GM21723 (cell line): ENCODE measurements at regions not wholly inside any gene's neighbourhood (a gene's known extent, or its start where the extent isn't known, plus 50 kb on each side); places are given as distances from the start of the nearest gene placed in this dataset.
"Not testable (repeated sequence)": the region's sequence is repeated elsewhere in the genome, so short reads cannot be mapped to it uniquely, and the experiment has no call there.

Source experiments
- ATAC-seq: cut with Tn5 transposase; IDR thresholded peaks from one replicate; pipeline ENCODE4 v1.9.1; 2021; ENCODE audit warnings: mild to moderate bottlenecking, moderate library complexity; ENCODE audit not compliant: unreplicated experiment

DNA sequence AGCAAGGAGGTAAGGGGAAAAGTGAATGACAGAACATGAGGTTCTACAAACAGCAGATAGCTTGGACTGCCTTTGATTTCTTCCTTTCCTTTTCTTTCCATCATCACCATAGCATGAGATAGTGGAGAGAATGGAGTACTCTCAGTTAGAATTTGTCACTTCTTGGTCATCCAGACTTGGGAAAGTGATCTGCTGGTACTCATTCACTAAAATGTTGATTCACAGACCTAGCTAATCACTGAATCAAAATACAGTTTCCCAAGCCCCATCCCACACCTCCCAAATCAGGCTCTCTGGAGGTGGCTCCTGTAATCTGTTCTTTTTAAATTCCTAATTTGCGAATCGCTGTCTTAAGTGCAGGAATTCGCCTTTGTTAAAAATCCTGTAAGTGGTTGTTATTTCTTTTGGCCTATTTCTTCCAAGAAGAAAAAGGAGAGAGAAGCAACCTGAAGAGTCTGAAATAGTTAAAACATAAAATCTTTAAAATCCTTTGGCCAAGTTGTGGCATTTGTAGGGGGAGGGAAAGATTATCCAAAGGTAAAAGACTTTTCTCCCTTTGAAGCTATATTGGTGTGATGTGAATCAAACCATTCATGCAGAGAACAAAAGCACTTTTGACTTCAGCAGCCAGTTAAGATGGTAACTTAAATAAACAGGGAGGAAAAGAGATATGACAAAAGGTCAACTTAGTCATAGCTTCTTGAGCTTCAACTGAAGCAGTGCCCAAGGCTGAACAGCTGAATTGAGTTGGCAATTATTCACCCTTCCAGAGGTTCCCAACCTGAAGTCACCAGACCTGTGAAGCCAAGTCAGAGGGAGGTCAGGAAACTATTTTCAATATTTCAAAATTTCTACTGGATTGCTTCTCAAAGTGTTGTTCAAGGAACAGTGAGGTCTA lies 255.1 kb upstream of the KRR1 start:
- ATAC-seq = no peak

DNA sequence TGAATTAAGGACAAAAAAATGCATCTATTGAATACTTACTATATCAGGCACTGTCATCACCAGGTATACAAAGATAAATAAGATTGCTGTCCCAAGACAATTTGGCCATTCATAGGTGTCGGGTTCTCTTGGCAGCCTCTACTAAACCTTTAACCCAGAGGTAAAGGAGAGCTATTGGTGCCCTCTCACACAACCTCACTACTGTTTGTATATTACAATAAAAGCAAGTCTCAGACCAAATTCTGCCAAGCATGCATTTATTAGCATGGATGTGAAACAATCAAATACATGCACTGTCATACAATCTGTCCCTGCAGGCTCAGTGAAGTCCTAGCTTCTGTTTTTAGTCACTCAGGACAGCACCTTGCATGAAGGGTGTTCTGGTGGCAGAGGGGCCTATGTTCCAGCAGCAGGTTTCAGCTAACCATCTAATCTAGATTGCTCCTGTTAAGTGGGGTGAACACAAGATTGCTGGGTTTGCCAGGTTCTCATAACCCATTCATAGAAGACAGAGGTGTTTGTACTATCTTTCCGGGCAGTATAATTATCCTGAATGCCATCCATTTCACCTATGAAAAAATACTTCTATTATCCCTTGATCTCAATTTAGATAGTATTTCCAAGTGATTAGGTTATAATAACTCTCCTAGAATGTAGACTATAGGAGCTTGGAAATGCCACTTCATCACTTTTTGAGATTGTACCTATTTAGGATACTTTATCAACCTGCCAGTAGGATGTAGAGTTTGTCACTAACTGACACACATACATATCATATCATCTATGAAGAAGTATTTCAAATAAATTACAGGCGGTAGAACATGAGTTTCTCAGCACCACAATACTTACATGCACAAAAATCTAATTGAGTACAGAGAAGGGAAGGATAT lies 254.0 kb upstream of the KRR1 start:
- ATAC-seq = no peak

DNA sequence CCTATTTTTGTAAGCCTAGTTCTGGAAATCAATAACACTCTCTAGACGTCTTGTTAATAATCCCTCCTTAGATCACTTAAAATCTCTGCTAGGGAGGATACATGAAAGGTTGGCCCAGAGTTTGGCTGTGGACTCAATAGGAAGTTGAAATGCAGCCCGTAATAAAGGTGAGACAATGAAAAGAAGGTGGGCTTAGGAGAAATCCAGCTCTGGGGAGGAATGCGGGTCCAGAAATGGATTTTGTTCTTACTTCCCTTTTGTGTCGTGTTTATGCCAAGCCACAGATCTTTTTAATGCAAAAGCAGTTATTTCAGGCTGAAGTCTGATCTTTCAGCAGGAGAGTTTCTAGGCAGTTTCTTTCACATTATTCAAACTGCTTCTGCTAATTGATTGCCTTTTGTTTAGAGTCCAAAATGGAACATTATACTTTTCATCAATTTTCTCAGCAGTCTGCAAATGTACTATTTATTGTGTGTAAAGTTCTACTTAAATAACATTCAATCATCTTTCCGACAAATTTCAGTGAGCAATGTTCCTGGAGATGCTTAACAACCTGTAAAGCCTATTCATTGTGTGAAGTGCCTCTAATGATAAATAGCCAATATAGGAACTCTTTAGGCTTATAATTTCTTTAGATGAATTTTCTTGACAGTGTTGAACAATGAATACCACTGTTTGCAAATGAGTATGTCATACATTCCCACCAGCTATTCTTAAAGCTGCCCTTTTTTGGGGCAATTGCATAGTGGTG lies 252.9 kb upstream of the KRR1 start:
- ATAC-seq = no peak

DNA sequence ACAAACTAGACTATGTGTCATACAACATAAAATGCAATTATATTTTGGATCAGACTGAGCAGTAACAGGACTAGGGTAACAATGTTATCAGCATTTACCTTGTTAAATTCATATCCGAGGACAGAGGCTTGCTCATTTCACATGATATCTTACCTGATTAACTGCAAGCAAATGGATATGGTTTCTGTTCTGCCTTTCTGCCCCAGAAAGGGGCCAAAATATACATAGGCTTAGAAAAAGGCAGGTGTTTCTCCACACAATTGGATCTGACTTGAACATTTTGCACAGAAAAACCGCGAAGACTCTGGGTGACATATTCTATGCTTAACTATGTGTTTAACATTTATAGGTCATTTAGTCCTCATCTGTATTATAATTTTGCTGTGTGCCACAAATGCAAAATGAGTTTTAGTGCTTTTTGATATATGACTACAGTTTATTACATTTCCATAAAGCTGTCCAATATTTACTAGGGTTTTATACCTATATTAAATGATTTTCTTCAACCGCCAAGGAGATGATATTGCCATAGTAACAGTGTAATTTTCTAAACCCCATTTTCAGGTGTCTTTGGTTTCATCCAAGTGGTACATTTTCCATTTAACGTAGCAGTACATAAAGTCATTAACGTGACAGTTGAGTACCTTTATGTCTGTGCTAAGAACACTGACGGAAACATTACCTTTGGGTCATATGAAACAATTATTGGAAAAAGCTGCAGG lies 249.3 kb upstream of the KRR1 start:
- ATAC-seq = no peak

DNA sequence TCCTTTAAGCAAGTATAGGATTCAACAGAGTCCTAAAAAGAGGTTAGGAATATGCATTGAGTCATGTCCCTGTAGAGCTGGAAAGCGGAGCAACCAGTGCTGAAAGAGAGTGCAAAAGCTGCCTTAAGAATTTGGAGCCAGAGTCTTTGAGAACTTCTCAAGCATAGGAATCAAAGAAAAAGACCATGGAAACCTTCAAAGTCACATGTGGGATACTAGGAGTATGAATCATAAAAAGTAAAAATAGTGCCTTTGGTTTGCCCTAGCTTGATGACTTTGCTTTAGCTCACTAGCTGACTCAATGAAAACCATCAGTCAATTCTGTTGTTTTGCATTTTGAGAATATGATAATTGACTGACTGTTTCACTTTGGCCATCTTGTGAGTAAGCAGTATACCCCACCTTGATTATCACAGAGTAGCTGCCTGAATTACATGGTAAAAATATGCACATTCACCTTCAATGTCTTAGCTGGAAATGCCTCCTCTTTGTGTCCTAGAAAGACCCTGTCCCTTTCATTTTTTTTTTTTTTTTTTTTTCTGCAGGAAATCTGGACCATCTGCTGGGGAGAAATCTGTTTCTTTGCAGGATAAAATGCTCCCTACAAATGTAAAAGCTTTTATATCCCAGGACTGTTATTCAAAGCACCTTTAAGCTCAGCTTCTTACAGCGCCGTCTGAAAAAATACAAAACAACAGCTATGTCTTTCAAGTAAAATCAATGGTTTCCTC lies 248.6 kb upstream of the KRR1 start:
- no peak for ATAC-seq

DNA sequence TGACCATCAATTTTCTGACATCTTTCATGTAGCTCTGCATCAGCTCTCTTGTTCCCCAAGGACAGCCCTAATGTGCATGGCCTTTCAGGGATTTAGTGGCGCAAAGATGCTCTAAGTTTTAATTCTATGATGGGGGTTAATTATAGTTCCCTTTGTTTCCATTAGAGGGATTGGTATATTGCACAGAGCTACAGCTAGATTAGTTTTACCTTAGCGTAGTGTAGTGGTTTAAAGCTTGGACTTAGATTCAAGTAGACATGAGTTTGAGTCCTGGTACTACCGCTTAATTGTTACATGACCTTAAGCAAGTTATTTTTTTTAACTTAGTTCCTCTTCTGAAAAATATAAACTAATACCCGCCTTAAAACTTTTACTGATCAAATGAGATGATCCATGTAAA lies 247.8 kb upstream of the KRR1 start:
- ATAC-seq = no peak

DNA sequence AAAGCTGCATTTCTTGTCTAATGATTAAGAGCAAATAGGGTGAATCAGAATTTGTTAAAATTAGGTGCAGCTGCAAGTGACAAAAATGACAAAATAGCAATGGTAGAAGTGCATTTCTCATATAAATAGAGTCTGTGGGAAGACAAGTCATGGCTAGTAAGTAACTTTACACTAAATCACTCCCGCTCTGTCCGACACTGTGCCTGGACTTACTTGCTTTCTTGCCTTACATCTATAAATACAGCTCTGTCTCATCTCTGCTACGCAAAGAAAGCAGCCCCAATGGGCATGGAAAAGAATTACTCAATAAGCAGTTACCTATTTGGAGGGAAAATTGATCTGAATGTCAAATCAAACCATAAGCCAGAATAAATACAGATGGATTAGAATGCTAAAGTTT lies 245.4 kb upstream of the KRR1 start:
- no peak for ATAC-seq

DNA sequence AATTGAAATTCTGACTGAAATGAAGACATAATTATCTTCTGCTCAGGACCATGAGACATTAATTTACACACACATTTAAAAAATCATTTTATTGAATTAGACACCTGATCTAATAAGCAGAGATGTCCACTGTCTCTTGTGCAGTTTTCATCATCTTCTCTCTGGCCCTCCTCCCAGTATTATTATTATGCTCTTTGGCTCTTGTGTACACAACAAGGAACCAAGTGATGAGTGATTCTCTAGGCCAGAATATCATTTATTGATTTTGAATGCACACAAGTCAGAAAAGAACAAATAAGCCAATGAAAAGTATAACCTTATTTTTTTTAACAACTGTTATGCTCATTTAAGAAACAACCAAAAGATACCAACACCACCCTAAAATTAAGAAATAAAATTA lies 244.7 kb upstream of the KRR1 start:
- no peak for ATAC-seq

DNA sequence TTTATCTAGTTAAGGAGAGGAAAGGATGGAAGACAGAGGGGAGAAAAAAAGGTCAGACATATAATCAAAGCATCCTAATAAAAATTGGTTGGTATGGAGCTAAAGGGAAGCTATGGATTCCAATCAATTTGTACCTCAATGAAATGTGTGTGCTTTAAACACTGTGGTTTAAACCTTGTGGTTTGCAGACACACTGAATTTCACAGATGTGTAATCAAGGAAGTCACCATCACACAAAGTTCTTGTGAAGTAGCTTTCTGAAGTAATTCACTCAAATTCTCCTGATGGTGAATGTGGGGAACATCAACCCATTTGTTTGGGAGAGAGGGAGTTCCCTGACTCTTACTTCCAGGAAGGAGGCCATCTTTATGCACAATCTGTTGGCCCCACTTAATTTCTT lies 243.3 kb upstream of the KRR1 start:
- ATAC-seq = no peak

DNA sequence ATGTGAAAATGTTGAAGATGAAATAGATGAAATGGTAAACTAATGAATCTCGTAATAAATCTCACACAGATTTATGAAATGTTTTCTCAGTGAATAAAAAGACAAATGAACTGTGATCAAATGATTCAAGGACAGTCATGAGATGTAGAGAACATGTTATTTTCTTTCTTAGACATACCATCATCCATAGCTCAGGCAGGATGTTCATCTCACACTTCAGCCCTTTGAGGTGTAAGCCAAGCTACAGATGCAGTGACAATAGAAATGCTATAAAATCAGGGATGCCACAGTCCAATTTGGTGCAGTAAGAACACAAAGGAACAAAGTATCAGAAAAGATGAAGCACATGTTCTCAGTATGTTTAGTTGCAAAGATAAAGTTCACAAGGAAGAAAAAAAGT lies 242.7 kb upstream of the KRR1 start:
- no peak for ATAC-seq

DNA sequence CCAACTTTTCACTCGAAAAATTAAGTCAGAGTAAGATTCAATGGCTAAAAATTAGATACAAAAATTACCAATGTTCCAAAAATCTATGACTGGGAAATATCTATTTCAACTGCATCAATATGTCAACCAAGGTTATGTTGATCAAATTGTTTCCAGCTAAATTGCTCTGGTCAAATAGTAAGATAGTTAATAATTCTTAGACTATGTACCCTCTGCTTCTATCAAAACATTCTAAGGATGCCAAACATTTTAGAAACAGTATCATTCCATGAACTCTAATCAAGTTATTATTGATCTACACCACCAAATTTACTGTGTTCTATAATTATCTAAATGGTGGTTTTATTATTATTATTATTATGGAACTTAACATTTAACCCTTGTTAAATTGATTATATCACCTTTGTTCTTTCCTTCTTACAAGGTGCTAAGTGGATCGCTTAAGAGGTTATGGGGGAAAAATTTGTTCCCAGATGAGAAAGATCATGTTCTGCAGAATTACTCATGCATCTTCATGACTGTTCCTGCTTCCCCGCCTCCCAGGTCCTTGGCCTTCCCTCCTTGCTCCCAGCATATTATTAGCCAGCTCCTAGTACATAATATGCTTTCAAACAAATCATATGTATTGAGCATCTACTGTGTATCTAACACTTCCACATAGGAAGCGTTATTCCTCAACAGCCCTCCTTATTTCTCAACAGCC lies 240.5 kb upstream of the KRR1 start:
- ATAC-seq = no peak

DNA sequence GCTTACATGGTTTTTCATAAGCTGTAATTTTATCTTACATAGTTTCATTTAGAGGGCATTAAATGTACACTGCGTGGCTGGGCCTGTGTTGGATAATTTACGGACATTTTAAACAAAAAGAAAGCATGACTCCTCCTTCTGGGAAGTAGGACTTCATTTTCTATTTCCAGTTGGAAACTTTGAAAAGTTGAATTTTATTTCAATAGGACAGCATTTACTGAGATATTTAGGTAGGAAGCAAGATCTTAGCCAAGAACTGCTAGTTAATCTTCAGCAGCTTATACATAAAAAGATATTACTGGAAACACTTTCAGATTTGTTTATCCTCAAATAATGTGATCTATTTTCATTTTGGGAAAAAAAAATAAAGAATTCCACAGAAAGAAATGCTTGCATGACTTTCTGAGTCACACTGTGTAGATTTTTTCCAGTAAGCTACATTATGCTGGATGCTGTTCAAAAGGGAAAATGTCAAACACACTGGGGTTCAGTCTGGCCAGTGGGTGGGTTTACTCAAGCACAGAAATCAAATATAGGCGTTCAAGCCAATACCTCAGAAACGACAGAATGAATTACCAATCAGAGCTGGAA lies 239.4 kb upstream of the KRR1 start:
- ATAC-seq = no peak

DNA sequence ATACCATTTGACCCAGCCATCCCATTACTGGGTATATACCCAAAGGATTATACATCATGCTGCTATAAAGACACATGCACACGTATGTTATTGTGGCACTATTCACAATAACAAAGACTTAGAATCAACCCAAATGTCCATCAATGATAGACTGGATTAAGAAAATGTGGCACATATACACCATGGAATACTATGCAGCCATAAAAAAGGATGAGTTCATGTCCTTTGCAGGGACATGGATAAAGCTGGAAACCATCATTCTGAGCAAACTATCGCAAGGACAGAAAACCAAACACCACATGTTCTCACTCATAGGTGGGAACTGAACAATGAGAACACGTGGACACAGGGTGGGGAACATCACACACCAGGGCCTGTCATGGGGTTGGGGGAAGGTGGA lies 237.6 kb upstream of the KRR1 start:
- ATAC-seq = not testable (repeated sequence)

DNA sequence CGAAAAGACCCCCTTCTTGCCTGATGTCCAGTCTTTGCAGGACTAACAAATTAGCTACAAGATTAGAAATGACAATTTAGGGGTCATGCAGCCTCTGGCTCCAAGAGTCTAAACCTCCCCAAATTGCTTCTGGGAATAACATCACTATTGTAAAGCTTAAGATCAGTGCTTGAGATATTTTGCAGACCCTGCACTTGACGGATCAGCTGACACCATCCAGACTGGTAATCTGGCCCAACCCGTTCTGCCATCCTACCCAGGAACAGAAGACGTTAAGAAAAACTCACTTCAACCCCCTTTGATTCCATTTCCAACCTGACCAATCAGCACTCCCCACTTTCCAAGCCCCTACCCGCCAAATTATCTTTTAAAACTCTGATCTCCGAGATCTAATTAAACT lies 236.7 kb upstream of the KRR1 start:
- no peak for ATAC-seq

DNA sequence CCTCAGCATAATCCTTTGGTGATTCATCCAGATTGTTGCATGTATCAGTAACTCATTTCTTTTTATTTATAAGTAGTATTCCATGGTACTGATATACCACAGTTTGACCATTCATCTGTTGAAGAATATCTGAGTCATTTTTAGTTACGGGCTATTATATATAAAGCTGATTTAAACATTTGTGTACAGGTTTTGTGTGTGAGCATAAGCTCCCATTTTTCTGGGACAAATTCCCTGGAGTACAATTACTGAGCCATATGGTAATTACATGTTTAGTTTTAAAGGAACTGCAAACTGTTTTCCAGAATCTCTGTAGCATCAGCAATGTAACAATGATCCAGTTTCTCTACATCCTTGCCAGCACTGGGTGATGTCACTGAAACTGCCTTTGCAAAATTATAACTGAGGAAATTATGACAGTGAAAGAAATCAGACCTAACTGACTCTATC lies 236.2 kb upstream of the KRR1 start:
- ATAC-seq = no peak

DNA sequence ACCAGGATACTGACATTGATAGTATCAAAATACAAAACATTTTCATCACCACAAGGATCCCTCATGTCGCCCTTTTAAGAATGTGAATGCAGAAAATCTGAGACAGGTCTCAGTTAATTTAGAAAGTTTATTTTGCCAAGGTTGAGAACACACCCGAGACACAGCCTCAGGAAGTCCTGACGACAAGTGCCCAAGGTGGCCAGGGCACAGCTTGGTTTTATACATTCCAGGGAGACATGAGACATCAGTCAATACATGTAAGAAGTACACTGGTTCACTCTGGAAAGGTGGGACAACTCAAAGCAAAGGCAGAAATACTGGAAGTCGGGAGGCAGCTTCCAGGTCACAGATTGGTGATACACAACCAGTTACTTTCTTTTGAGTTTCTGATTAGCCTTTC lies 235.2 kb upstream of the KRR1 start:
- no peak for ATAC-seq

DNA sequence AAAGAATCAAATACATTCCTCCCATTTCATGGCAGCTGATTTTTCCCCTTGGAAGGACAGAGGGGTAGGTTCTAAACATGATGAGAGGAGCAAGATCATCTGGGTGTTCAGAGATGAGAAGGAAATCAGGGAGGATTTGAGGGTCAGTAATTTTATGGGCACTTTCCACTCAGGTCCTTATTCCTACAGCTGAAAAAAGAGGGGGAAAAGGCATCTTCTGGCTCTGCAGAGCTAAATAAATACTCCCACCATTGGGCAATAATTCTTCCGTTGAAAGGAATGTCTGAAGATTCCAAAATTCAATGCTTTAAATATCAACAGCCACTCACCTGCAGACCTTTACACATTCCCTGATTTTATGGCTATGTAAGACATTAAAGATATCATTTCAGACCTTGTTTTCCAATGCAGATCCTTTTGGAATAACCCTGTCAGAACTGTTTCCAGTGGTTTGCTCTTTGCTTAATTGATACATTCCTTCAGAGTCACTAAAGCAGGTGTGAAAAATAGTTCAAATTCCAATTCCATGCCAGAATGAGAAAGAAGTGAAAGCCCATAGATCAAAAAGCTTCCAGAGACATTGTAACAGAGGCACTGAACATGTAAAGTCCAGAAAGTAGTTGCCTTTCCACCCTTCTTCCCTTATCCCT lies 233.3 kb upstream of the KRR1 start:
- ATAC-seq = no peak

DNA sequence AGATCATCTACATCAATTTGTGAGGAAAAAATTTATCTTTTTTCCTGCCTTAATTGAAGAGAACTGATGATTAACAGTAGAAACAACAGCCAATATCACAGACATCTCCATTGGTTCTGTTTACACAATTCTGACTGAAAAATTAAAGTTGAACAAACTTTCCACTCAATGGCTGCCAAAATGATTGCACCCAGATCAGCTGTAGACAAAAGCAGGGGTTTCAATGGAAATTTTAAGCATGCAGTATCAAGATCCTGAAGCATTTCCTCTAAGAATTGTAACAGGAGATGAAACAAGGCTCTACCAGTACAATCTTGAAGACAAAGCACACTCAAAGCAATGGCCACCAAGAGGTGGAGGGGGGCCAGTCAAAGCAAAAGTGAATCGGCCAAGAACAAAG lies 231.6 kb upstream of the KRR1 start:
- no peak for ATAC-seq
